IMR-90 (cell line): ENCODE measurements at regions not wholly inside any gene's neighbourhood (a gene's known extent, or its start where the extent isn't known, plus 50 kb on each side); places are given as distances from the start of the nearest gene placed in this dataset.

Source experiments
- ATAC-seq: fragments of 200-7000 bp; cut with Tn5 transposase; 2 replicates; pipeline ENCODE4 v1.9.1; 2020; ENCODE audit warnings: low read depth, mild to moderate bottlenecking, moderate library complexity
- BruUV-seq: library from RNA; stranded (reverse); fragments of 400-500 nt; replicated peaks from 2 replicates; lab custom pipeline; 2021; lab: Mats Ljungman, UMichigan
- CTCF ChIA-PET: fragments of 300-600 bp; formaldehyde crosslinking; extraction: SDS; loops from one replicate; lab custom pipeline; 2021; ENCODE audit warnings: antibody characterized with exemption; lab: Yijun Ruan, JAX
- POLR2A ChIA-PET: fragments of 300-600 bp; sonication (Branson Sonifier 250); formaldehyde crosslinking; loops from one replicate; lab custom pipeline; 2022; ENCODE audit warnings: antibody characterized with exemption; ENCODE audit not compliant: unreplicated experiment; lab: Charles Lee
- DNase-seq: peaks from one replicate; pipeline ENCODE4 v3.0.0; 2013
- H2AFZ ChIP-seq: replicated peaks from 2 replicates; pipeline ENCODE3; 2013; ENCODE audit warnings: low read length, mild to moderate bottlenecking; ENCODE audit not compliant: poor library complexity
- H2AK5ac ChIP-seq: 2 replicates; pipeline ENCODE4 v1.6.1; 2013; ENCODE audit warnings: low read depth, low read length, inconsistent platforms
- H2AK9ac ChIP-seq: replicated peaks from 2 replicates; pipeline ENCODE3; 2013; ENCODE audit warnings: mild to moderate bottlenecking, low read depth, low read length, moderate library complexity; ENCODE audit not compliant: poor library complexity
- H2BK120ac ChIP-seq: 2 replicates; pipeline ENCODE4 v1.6.1; 2013; ENCODE audit warnings: low read depth, low read length, inconsistent platforms
- H2BK15ac ChIP-seq: 3 replicates; pipeline ENCODE4 v1.6.1; 2013; ENCODE audit warnings: low read depth, low read length, inconsistent platforms
- H2BK20ac ChIP-seq: 2 replicates; pipeline ENCODE4 v1.6.1; 2013; ENCODE audit warnings: low read depth, mild to moderate bottlenecking, inconsistent platforms, low read length, moderate library complexity
- H2BK5ac ChIP-seq: 2 replicates; pipeline ENCODE4 v1.6.1; 2013; ENCODE audit warnings: mild to moderate bottlenecking, low read depth, low read length, inconsistent platforms; ENCODE audit not compliant: poor library complexity, severe bottlenecking
- H3K14ac ChIP-seq: replicated peaks from 2 replicates; pipeline ENCODE4 v1.6.1; 2013; ENCODE audit warnings: low read depth, low read length, inconsistent platforms
- H3K18ac ChIP-seq: 2 replicates; pipeline ENCODE4 v1.6.1; 2013; ENCODE audit warnings: low read depth, low read length, control low read depth
- H3K23ac ChIP-seq: 2 replicates; pipeline ENCODE4 v1.6.1; 2013; ENCODE audit warnings: low read depth, low read length, inconsistent platforms
- H3K27ac ChIP-seq: 2 replicates; pipeline ENCODE4 v1.5.1; 2013; ENCODE audit warnings: mild to moderate bottlenecking, control low read depth, low read length; ENCODE audit not compliant: insufficient read depth
- H3K27me3 ChIP-seq: 2 replicates; pipeline ENCODE4 v1.6.1; 2013; ENCODE audit warnings: low read length; ENCODE audit not compliant: control insufficient read depth, insufficient read depth
- H3K36me3 ChIP-seq: 2 replicates; pipeline ENCODE4 v1.6.1; 2013; ENCODE audit warnings: low read length, mixed read lengths; ENCODE audit not compliant: control insufficient read depth, insufficient read depth
- H3K4ac ChIP-seq: 2 replicates; pipeline ENCODE4 v1.6.1; 2013; ENCODE audit warnings: low read depth, low read length, inconsistent platforms
- H3K4me1 ChIP-seq: 2 replicates; pipeline ENCODE4 v1.6.1; 2013; ENCODE audit warnings: low read length, mixed read lengths; ENCODE audit not compliant: control insufficient read depth, insufficient read depth
- H3K4me2 ChIP-seq: 2 replicates; pipeline ENCODE4 v1.6.1; 2013; ENCODE audit warnings: low read depth, mild to moderate bottlenecking, control low read depth, low read length, moderate library complexity
- H3K4me3 ChIP-seq: 2 replicates; pipeline ENCODE4 v1.5.1; 2013; ENCODE audit warnings: low read depth, mild to moderate bottlenecking, control low read depth, low read length, moderate library complexity; ENCODE audit not compliant: insufficient read depth
- H3K56ac ChIP-seq: 2 replicates; pipeline ENCODE4 v1.6.1; 2013; ENCODE audit warnings: low read length, inconsistent platforms; ENCODE audit not compliant: insufficient read depth; ENCODE audit errors: extremely low read depth
- H3K79me1 ChIP-seq, 2 experiments: 2 replicates each; pipeline ENCODE4 v1.6.1; 2013; ENCODE audit warnings: low read length in 2 of 2, inconsistent platforms in 1 of 2, low read depth in 1 of 2
- H3K9ac ChIP-seq: 2 replicates; pipeline ENCODE4 v1.6.1; 2013; ENCODE audit warnings: low read depth, low read length, control low read depth
- H3K9me1 ChIP-seq: 2 replicates; pipeline ENCODE4 v1.6.1; 2013; ENCODE audit warnings: low read length, inconsistent platforms; ENCODE audit not compliant: insufficient read depth
- H3K9me3 ChIP-seq: 2 replicates; pipeline ENCODE4 v1.6.1; 2013; ENCODE audit warnings: low read length; ENCODE audit not compliant: control insufficient read depth, insufficient read depth
- H4K20me1 ChIP-seq: 2 replicates; pipeline ENCODE4 v1.6.1; 2013; ENCODE audit warnings: low read length, inconsistent platforms; ENCODE audit not compliant: insufficient read depth
- H4K5ac ChIP-seq: 2 replicates; pipeline ENCODE4 v1.6.1; 2013; ENCODE audit warnings: mild to moderate bottlenecking, low read depth, low read length, control low read depth
- H4K8ac ChIP-seq, 2 experiments: 2 replicates each; pipeline ENCODE4 v1.6.1; 2013; ENCODE audit warnings: low read depth in 2 of 2, low read length in 2 of 2, control low read depth in 1 of 2, inconsistent platforms in 1 of 2
- H4K91ac ChIP-seq: 2 replicates; pipeline ENCODE4 v1.6.1; 2013; ENCODE audit warnings: low read depth, low read length, inconsistent platforms; ENCODE audit not compliant: insufficient read depth
- BHLHE40 ChIP-seq: fragments of 150-350 bp; IDR thresholded peaks from 2 replicates; pipeline ENCODE4 v1.6.1; 2016; ENCODE audit warnings: mild to moderate bottlenecking, low read depth, low read length
- CEBPB ChIP-seq: IDR thresholded peaks from 2 replicates; pipeline ENCODE4 v1.6.1; 2012; ENCODE audit warnings: low read depth, low read length, improper control_type of control experiment
- CHD1 ChIP-seq: IDR thresholded peaks from 2 replicates; pipeline ENCODE4 v1.6.1; 2012; ENCODE audit warnings: low read depth, low read length, improper control_type of control experiment
- ELK1 ChIP-seq: fragments of 150-350 bp; IDR thresholded peaks from 2 replicates; pipeline ENCODE4 v1.6.1; 2016; ENCODE audit warnings: low read depth, mild to moderate bottlenecking, low read length, moderate library complexity, borderline replicate concordance
- FOS ChIP-seq: fragments of 150-350 bp; IDR thresholded peaks from 2 replicates; pipeline ENCODE4 v1.6.1; 2016; ENCODE audit warnings: low read depth, low read length
- MAFK ChIP-seq: IDR thresholded peaks from 2 replicates; pipeline ENCODE4 v1.6.1; 2012; ENCODE audit warnings: low read depth, low read length, improper control_type of control experiment
- MAZ ChIP-seq: IDR thresholded peaks from 2 replicates; pipeline ENCODE4 v1.6.1; 2012; ENCODE audit warnings: low read depth, mild to moderate bottlenecking, low read length, improper control_type of control experiment, moderate library complexity, borderline replicate concordance
- MXI1 ChIP-seq: IDR thresholded peaks from 2 replicates; pipeline ENCODE4 v1.6.1; 2012; ENCODE audit warnings: low read depth, mild to moderate bottlenecking, low read length, moderate library complexity, borderline replicate concordance
- NFE2L2 ChIP-seq: fragments of 150-350 bp; IDR thresholded peaks from 2 replicates; pipeline ENCODE4 v1.6.1; 2016; ENCODE audit warnings: low read depth, mild to moderate bottlenecking, low read length
- POLR2A ChIP-seq: IDR thresholded peaks from 2 replicates; pipeline ENCODE4 v1.6.1; 2012; ENCODE audit warnings: mild to moderate bottlenecking, low read depth, low read length
- RCOR1 ChIP-seq: IDR thresholded peaks from 2 replicates; pipeline ENCODE4 v1.6.1; 2012; ENCODE audit warnings: mild to moderate bottlenecking, low read length, improper control_type of control experiment; ENCODE audit not compliant: insufficient replicate concordance
- RFX5 ChIP-seq: IDR thresholded peaks from 2 replicates; pipeline ENCODE4 v1.8.0; 2012; ENCODE audit warnings: low read depth, mild to moderate bottlenecking, low read length, moderate library complexity
- SMC3 ChIP-seq: fragments of 150-350 bp; IDR thresholded peaks from 2 replicates; pipeline ENCODE4 v1.6.1; 2016; ENCODE audit warnings: low read depth, mild to moderate bottlenecking, antibody characterized with exemption, low read length, moderate library complexity
- WGBS, 2 experiments: methylation state at CpG; one replicate each; pipeline versions ENCODE4 v1.1.5 to v1.1.7; 2013; ENCODE audit warnings: missing lambda C conversion rate in 2 of 2; ENCODE audit not compliant: insufficient read length in 1 of 2; ENCODE audit errors: extremely low coverage in 2 of 2; 5-methylcytosine and 5-hydroxymethylcytosine counted together
- dilution Hi-C: fragments of 300-500 bp; cut with HindIII; formaldehyde crosslinking; loops from one replicate; pipeline ENCODE4 v1.14.3; 2018; ENCODE audit warnings: low sequenced_read_pairs; ENCODE audit not compliant: unreplicated experiment
- in situ Hi-C: fragments of 300-500 bp; cut with MboI; formaldehyde crosslinking; loops from 3 replicates; pipeline ENCODE4 v1.14.3; 2019; ENCODE audit warnings: low sequenced_read_pairs, inconsistent platforms, mixed read lengths
- intact Hi-C: fragments of 100-400 bp; cut with micrococcal nuclease; formaldehyde crosslinking; loops from 2 replicates; pipeline ENCODE4 v1.10.0; 2022
- TF ChIP-seq, protein P1 (sequence below): conservative IDR thresholded peaks from 2 replicates; pipeline ENCODE4 v1.5.1; 2012; ENCODE audit warnings: mild to moderate bottlenecking, low read depth, low read length, improper control_type of control experiment

GRCh38 chr10:128793726-128794655, 667.8 kb upstream of the MKI67 start (continued):
- TF ChIP-seq FOS: no peak

GRCh38 chr10:128796396-128796912, 670.2 kb upstream of the MKI67 start:
- H3K56ac ChIP-seq: no peak overlapping the region
- no peaks in the 10 kb centered on the region for H3K4me1 ChIP-seq
- intact Hi-C loops (no loop called here), dilution Hi-C loops (no loop called here), in situ Hi-C loops (no loop called here)
- BruUV-seq: no TSS peak
- H4K20me1 ChIP-seq: no peaks in the 10 kb centered on the region
- H3K4me2 ChIP-seq: no peak overlapping the region
- no peak overlapping the region for H4K5ac ChIP-seq
- no peak overlapping the region for H2AK9ac ChIP-seq
- H3K9me3 ChIP-seq: peaks cover 34% of the 10 kb centered on the region
- H2BK120ac ChIP-seq: no peak overlapping the region
- H3K27me3 ChIP-seq: no peaks in the 10 kb centered on the region
- H3K9me1 ChIP-seq: no peaks in the 10 kb centered on the region
- no peak overlapping the region for H3K27ac ChIP-seq
- no peak overlapping the region for H3K9ac ChIP-seq
- ATAC-seq (no peak), DNase-seq (no peak)
- no peak overlapping the region for H3K14ac ChIP-seq
- no peak overlapping the region for H3K4me3 ChIP-seq
- no peak overlapping the region for H2AFZ ChIP-seq
- H3K79me1 ChIP-seq: no peaks in the 10 kb centered on the region
- H2BK5ac ChIP-seq: no peak overlapping the region
- no peaks in the 10 kb centered on the region for H3K36me3 ChIP-seq
- H2BK20ac ChIP-seq: no peak overlapping the region
- H3K23ac ChIP-seq: no peak overlapping the region
- no peak overlapping the region for H2AK5ac ChIP-seq
- H4K91ac ChIP-seq: no peak overlapping the region
- no peak overlapping the region for H4K8ac ChIP-seq
- no peak overlapping the region for H2BK15ac ChIP-seq
- H3K18ac ChIP-seq: no peak overlapping the region
- ChIA-PET CTCF (no interaction called here), POLR2A (no interaction called here)
- WGBS, 2 experiments: 42% methylated on average over 2 of the region's 3 CpGs; no CpG with 5 or more reads in 1 of the 2 experiments
- H3K4ac ChIP-seq: no peak overlapping the region
- no peak for TF ChIP-seq MAZ
- no peak for TF ChIP-seq POLR2A
- TF ChIP-seq CEBPB: no peak
- TF ChIP-seq ELK1: no peak
- no peak for TF ChIP-seq SMC3
- TF ChIP-seq FOS: no peak
- TF ChIP-seq MXI1: no peak
- no peak for TF ChIP-seq NFE2L2
- no peak for TF ChIP-seq RCOR1
- no peak for TF ChIP-seq MAFK
- TF ChIP-seq BHLHE40: no peak
- no peak for TF ChIP-seq CHD1
- TF ChIP-seq RFX5: no peak
- TF ChIP-seq, protein P1, sequence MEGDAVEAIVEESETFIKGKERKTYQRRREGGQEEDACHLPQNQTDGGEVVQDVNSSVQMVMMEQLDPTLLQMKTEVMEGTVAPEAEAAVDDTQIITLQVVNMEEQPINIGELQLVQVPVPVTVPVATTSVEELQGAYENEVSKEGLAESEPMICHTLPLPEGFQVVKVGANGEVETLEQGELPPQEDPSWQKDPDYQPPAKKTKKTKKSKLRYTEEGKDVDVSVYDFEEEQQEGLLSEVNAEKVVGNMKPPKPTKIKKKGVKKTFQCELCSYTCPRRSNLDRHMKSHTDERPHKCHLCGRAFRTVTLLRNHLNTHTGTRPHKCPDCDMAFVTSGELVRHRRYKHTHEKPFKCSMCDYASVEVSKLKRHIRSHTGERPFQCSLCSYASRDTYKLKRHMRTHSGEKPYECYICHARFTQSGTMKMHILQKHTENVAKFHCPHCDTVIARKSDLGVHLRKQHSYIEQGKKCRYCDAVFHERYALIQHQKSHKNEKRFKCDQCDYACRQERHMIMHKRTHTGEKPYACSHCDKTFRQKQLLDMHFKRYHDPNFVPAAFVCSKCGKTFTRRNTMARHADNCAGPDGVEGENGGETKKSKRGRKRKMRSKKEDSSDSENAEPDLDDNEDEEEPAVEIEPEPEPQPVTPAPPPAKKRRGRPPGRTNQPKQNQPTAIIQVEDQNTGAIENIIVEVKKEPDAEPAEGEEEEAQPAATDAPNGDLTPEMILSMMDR: no peak
